Uterus (tissue), 2 donors: ENCODE measurements at regions not wholly inside any gene's neighbourhood (a gene's known extent, or its start where the extent isn't known, plus 50 kb on each side); places are given as distances from the start of the nearest gene placed in this dataset.

Source experiments
- POLR2A ChIP-seq, 2 donors: fragments of 450-650 bp; IDR thresholded peaks; one replicate each; pipeline ENCODE4 v1.6.1; 2016; ENCODE audit warnings: antibody characterized with exemption in 2 of 2, mild to moderate bottlenecking in 1 of 2, moderate library complexity in 1 of 2
- TF ChIP-seq, protein P1 (sequence below), 4 experiments: fragments of 200-600 bp in 2 of 4; fragments of 450-650 bp in 2 of 4; sonication (generic) in 2 of 4; IDR thresholded peaks; one replicate each; pipeline ENCODE4 v1.5.1; 2016 to 2019; ENCODE audit warnings: antibody characterized with exemption in 4 of 4, mild to moderate bottlenecking in 2 of 4, moderate library complexity in 1 of 4

DNA sequence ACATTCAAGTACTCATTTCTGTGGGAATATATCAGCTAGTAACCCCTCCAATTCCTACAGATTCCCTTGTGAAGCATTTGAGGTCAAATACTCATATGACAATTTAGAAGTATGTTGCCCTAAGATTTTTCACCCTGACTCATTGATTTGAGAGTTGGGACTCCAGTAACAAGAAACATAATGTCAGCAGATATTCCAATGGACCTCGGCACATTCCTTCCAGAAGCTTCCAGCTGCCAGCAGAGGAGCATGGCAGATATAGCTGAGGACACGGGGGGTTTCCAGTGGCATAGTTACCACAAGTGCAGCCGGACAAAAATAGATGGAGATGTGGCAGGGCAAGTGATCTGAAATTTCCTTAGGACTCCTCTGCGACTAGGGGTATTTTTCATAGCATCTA is 101.9 kb upstream of the ARHGAP28 start:
- TF ChIP-seq, protein P1, sequence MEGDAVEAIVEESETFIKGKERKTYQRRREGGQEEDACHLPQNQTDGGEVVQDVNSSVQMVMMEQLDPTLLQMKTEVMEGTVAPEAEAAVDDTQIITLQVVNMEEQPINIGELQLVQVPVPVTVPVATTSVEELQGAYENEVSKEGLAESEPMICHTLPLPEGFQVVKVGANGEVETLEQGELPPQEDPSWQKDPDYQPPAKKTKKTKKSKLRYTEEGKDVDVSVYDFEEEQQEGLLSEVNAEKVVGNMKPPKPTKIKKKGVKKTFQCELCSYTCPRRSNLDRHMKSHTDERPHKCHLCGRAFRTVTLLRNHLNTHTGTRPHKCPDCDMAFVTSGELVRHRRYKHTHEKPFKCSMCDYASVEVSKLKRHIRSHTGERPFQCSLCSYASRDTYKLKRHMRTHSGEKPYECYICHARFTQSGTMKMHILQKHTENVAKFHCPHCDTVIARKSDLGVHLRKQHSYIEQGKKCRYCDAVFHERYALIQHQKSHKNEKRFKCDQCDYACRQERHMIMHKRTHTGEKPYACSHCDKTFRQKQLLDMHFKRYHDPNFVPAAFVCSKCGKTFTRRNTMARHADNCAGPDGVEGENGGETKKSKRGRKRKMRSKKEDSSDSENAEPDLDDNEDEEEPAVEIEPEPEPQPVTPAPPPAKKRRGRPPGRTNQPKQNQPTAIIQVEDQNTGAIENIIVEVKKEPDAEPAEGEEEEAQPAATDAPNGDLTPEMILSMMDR (IDR thresholded peaks at IDR 0.05) = no peak
- no peak for TF ChIP-seq POLR2A (IDR thresholded peaks at IDR 0.05)
